ENCODE measurements at regions not wholly inside any gene's neighbourhood (a gene's known extent, or its start where the extent isn't known, plus 50 kb on each side); places are given as distances from the start of the nearest gene placed in this dataset.

- POLR2A ChIA-PET: no interaction called here
- CTCF ChIA-PET: no interaction called here
Measured at GRCh38 chr5:53206562-53206961, 97.0 kb upstream of the MOCS2 start.

GRCh38 chr5:53211799-53212198 lies 102.2 kb upstream of the MOCS2 start:
- POLR2A ChIA-PET: no interaction called here
- CTCF ChIA-PET: no interaction called here

GRCh38 chr5:53219174-53219573 lies 109.6 kb upstream of the MOCS2 start:
- CTCF ChIA-PET: no interaction called here
- POLR2A ChIA-PET: no interaction called here

GRCh38 chr5:53219610-53220009 lies 110.1 kb upstream of the MOCS2 start:
- CTCF ChIA-PET: no interaction called here
- POLR2A ChIA-PET: no interaction called here

DNA sequence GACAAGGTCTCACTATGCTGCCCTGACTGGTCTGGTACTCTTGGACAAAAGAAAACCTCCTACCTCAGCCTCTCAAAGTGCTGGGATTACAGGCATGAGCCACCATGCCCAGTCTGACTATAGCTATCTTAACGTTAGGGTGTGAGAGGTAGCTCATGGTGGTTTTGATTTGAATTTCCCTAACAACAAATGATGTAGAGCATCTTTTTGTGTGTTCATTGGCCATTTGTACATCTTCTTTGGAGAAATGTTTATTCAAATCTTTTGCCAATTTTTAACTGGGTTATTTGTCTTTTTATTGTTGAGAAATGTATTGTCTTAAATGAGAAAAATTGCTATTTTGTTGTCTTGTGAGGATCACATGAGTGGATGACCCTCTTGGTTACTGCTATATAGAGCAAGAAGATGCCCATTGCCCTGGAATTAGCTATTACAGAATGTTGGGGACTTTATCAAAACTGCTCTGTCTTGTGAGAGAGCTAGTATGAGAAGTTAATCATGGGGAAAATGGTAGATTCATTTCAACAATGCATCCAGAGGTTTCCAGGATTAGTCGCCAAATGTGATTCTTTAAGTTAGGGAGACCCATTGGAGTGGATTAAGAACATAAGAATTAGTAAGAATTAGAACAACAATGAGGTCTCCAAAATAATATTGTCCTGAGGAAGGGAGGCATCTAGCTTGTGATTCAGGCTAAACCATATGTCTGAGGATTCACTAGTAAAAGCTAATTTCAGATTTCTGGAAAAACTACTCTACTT lies 124.3 kb upstream of the MOCS2 start:
- ChIA-PET POLR2A (no interaction called here), CTCF (no interaction called here)

GRCh38 chr5:53236683-53237082 lies 127.1 kb upstream of the MOCS2 start:
- POLR2A ChIA-PET: no interaction called here
- CTCF ChIA-PET: no interaction called here

DNA sequence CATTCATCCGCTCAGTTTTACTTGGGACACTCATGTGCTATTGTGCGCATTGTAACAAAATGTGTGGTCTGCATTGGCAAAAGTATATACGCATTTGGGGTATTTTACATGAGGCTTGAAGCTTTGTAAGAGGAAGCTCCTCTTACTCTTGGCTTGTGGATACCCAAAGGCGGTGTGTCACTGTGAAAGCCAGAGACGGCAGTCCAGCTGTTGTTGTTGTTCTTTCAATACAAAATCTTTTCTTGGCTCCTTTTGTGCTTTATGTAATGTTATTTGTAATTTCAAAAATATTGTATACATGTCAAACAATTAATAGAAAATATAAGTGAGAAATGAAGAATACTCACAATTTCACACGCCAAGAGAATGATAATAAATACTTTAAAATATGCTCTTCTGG lies 128.3 kb upstream of the MOCS2 start:
- POLR2A ChIA-PET: no interaction called here
- CTCF ChIA-PET: no interaction called here

- CTCF ChIA-PET: interaction anchor here (0.6 to 1.1 kb wide), 2 partner anchors 22 to 415 kb away, joined by 3 read pairs; no protein-coding TSS in a partner anchor
- POLR2A ChIA-PET: no interaction called here
Measured at GRCh38 chr5:53239301-53239990, 129.9 kb upstream of the MOCS2 start.

DNA sequence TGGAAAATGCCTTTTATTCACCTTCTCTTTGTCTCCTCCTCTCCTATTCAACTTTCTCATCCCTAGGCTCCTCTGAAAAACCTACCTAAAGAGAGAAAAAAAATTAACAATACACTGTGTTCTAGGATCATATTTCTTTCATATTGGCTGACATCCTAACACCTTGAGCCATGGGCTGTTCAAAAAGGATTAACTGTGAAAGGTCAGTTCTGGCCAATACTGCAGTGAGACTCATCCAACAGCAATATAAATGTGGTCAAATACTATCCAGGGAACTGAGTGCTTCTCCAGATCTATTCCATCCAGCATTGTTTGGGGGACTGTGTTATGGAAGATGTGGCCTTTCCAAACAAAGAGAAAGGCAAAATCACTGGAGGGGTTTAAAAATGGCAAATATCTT lies 131.1 kb upstream of the MOCS2 start:
- CTCF ChIA-PET: no interaction called here

DNA sequence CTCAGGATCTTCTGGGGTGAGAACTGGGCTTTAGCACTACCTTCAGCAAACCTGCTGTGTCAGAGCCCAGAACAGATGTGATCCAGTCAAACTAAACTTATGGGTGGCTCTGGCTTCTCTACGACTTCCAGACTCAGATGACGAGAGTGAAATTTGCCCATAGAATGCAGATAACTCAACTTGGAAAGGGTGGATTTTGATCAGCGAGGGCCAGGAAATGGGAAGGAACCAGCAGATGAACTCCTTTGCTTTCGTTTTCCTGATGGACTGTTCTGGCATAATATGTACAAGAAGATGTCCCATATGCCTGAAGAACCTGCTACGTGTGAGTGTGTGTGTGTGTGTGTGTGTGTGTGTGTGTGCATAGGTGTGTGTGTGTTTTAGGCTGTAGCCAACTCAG lies 132.0 kb upstream of the MOCS2 start:
- ChIA-PET CTCF (no interaction called here), POLR2A (no interaction called here)

More for the DNA sequence above, 131.1 kb upstream of the MOCS2 start:
- POLR2A ChIA-PET: no interaction called here

DNA sequence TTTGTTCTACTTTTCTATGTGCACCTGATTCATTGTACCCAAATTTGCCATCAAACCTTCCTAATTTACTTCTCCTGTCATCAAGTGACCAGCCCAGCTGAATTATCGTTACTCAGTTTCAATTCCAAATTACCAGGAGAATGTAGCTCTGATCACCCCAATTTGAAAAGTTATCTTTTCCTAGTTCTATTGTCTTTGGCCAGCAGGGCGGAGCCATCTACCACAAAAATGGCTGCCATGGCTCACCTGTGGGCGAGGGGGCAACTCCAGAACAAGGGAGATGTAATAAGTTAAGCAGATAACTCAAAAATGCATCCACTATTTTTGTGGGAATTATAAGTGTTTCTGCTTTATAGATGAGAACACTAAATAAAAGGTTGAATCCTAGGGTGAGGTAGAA lies 133.8 kb upstream of the MOCS2 start:
- POLR2A ChIA-PET: no interaction called here
- CTCF ChIA-PET: interaction anchor here (0.6 kb wide), 1 partner anchor 941 kb away, joined by 4 read pairs; no protein-coding TSS in a partner anchor

GRCh38 chr5:53246042-53246836 lies 136.7 kb upstream of the MOCS2 start:
- ChIA-PET POLR2A (no interaction called here), CTCF (no interaction called here)

GRCh38 chr5:53249529-53250200 lies 140.1 kb upstream of the MOCS2 start:
- POLR2A ChIA-PET: no interaction called here
- CTCF ChIA-PET: no interaction called here

GRCh38 chr5:53250201-53250550 lies 140.6 kb upstream of the MOCS2 start:
- ChIA-PET CTCF (no interaction called here), POLR2A (no interaction called here)

- ChIA-PET POLR2A (no interaction called here), CTCF (no interaction called here)
Measured at GRCh38 chr5:53253421-53253871, 143.9 kb upstream of the MOCS2 start.

DNA sequence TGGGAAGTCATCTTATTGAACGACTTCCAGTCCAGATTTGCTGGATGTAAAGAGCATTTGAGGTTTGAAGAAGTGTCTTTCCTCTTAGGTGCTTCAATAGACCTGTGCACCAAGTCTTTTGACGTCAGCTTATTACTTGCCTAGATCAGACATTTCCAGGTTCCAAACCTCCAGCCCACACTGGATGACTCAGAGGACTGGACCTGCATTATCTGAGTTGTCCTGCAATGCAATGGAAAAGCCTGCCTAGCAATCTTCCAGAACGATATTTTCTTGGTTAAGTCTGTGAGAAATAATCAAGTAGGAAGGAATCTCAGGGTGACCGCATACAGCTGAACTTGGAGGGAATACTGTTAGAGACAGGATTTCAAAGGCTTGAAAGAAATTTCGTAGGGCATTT lies 147.2 kb upstream of the MOCS2 start:
- CTCF ChIA-PET: no interaction called here
- POLR2A ChIA-PET: interaction anchor here (0.6 kb wide), 1 partner anchor 731 kb away, joined by 6 read pairs; no protein-coding TSS in a partner anchor

DNA sequence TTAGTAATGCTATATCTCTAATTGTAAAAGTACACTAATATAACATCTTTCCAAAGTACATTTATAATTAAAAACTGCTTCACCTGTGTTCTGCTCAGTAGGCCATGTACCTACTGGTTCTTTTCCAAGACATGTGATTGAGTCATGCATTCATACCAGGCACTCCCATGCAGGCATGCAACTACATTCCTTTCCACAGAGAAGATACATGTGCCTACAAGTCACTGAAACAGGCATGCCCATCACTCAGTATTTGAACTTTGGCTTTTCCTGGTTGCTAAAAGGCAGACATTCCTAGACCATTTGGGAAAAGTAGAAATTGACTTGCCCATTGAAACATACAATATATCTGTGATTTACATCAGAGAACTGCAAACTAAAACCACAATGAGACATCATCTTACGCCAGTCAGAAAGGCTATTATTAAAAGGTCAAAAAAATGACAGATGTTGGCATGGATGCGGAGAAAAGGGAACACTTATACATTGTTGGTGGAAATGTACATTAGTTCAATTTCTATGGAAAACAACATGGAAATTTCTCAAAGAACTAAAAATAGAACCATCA lies 148.3 kb upstream of the MOCS2 start:
- CTCF ChIA-PET: no interaction called here
- POLR2A ChIA-PET: no interaction called here

DNA sequence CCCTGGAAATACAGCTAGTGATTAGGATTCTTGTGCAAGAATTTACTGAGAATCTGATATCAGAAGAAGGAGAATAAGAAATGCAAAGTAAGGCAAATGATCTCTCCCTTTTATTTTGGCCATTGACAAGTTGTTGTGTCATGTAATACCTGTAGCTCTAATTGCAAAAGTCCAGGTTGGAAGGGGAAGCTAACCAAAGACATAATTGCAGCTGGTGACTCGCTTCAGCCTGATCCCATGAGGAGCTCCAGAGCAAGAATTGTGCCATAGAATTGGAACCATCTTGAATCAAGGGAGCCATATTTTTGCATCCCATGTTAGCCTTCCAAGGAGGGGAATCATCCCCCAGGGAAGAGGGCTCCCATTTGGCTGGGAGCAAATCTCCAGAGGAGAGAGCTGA lies 149.6 kb upstream of the MOCS2 start:
- ChIA-PET POLR2A (no interaction called here), CTCF (no interaction called here)

DNA sequence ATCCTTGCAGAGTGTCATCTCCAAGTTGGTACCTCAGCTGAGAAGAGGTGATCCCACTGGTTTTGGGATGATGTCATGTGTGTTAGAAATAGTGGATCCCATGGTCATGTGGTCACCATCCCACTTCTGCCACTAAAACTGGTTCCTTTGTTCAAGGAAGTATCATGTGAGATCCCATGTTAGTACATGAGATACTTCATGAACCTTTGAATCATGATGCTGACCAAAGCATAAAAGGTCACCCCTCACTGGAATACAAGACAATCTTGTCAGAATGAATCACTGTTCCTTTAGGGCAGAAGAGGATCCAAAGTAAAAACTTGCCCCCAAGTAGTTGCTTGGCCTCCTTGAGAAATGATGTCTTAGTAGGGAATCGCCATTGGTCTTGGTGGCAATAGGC lies 150.9 kb upstream of the MOCS2 start:
- ChIA-PET CTCF (no interaction called here), POLR2A (no interaction called here)

DNA sequence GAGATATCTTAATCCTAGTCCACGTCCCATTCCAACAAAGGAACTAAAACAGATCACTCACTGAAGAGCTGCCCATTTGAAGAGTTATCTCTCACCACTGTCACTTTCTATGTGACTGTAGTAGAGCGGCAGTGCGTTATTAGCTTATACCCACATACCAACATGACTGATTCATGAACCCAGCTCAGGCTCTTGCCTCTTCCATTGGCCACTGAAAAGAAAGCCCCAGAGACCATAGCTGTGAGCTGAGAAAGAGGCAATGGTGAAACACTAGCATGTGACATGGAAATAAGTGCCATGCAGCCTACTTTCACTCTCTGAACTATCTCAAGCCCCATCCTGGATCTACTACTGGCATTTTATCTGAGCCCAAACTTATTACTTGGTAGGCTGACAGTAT lies 151.7 kb upstream of the MOCS2 start:
- POLR2A ChIA-PET: no interaction called here
- CTCF ChIA-PET: interaction anchor here (0.8 kb wide), 1 partner anchor 22 kb away, joined by 3 read pairs; no protein-coding TSS in a partner anchor
